Limb (tissue), 2 donors: ENCODE measurements at regions not wholly inside any gene's neighbourhood (a gene's known extent, or its start where the extent isn't known, plus 50 kb on each side); places are given as distances from the start of the nearest gene placed in this dataset.
"Not testable (repeated sequence)": the region's sequence is repeated elsewhere in the genome, so short reads cannot be mapped to it uniquely, and the experiment has no call there.

Source experiments
- DNase-seq, 2 donors: peaks; one replicate each; pipeline ENCODE4 v3.0.0-alpha.2; 2016; ENCODE audit errors: extremely low spot score in 2 of 2

- not testable (repeated sequence) for DNase-seq
Observed at GRCh38 chr2:184060268-184060667, 538.1 kb upstream of the ZNF804A start.

GRCh38 chr2:184067502-184067901 lies 530.8 kb upstream of the ZNF804A start:
- no peak for DNase-seq

GRCh38 chr2:184072470-184072869 lies 525.9 kb upstream of the ZNF804A start:
- DNase-seq = no peak

- no peak for DNase-seq
Observed at GRCh38 chr2:184078496-184078895, 519.8 kb upstream of the ZNF804A start.

GRCh38 chr2:184091456-184091855 lies 506.9 kb upstream of the ZNF804A start:
- no peak for DNase-seq

GRCh38 chr2:184113696-184114403 lies 484.5 kb upstream of the ZNF804A start:
- DNase-seq = no peak

GRCh38 chr2:184114439-184114838 lies 483.9 kb upstream of the ZNF804A start:
- DNase-seq = no peak

- no peak for DNase-seq
Observed at GRCh38 chr2:184119989-184120800, 478.1 kb upstream of the ZNF804A start.

GRCh38 chr2:184125867-184126266 lies 472.5 kb upstream of the ZNF804A start:
- DNase-seq = no peak

- DNase-seq = no peak
Observed at GRCh38 chr2:184129073-184129472, 469.3 kb upstream of the ZNF804A start.

- DNase-seq = no peak
Observed at GRCh38 chr2:184137955-184138354, 460.4 kb upstream of the ZNF804A start.

- no peak for DNase-seq
Observed at GRCh38 chr2:184141866-184142265, 456.5 kb upstream of the ZNF804A start.

GRCh38 chr2:184154438-184154837 lies 443.9 kb upstream of the ZNF804A start:
- DNase-seq = no peak

GRCh38 chr2:184155791-184156190 lies 442.5 kb upstream of the ZNF804A start:
- no peak for DNase-seq

- no peak for DNase-seq
Observed at GRCh38 chr2:184157141-184157540, 441.2 kb upstream of the ZNF804A start.

GRCh38 chr2:184162426-184162825 lies 435.9 kb upstream of the ZNF804A start:
- DNase-seq = no peak

- DNase-seq = not testable (repeated sequence)
Observed at GRCh38 chr2:184168823-184169222, 429.5 kb upstream of the ZNF804A start.

GRCh38 chr2:184169366-184169765 lies 429.0 kb upstream of the ZNF804A start:
- no peak for DNase-seq

GRCh38 chr2:184174493-184175104 lies 423.7 kb upstream of the ZNF804A start:
- no peak for DNase-seq

- DNase-seq = no peak
Observed at GRCh38 chr2:184178229-184178628, 420.1 kb upstream of the ZNF804A start.

GRCh38 chr2:184186436-184186835 lies 411.9 kb upstream of the ZNF804A start:
- DNase-seq = no peak

GRCh38 chr2:184187421-184187971 lies 410.8 kb upstream of the ZNF804A start:
- no peak for DNase-seq
